K562 (cell line): ENCODE measurements at regions not wholly inside any gene's neighbourhood (a gene's known extent, or its start where the extent isn't known, plus 50 kb on each side); places are given as distances from the start of the nearest gene placed in this dataset.

Source experiments
- ATAC-seq: fragments of 200-7000 bp; cut with Tn5 transposase; 3 replicates; pipeline ENCODE4 v1.9.1; 2020; ENCODE audit warnings: moderate library complexity
- BruUV-seq: library from RNA; stranded (reverse); fragments of 400-500 nt; replicated peaks from 2 replicates; lab custom pipeline; 2021; lab: Mats Ljungman, UMichigan
- CTCF ChIA-PET: fragments of 300-600 bp; formaldehyde crosslinking; extraction: SDS; loops from one replicate; lab custom pipeline; 2021; ENCODE audit warnings: low intra/inter-chr PET ratio; lab: Yijun Ruan, JAX
- POLR2A ChIA-PET: fragments of 300-600, 350-650 bp; sonication (Branson Sonifier 250); formaldehyde crosslinking; extraction: SDS; loops from one replicate; lab custom pipeline; 2021; ENCODE audit warnings: antibody characterized with exemption, inconsistent platforms; lab: Yijun Ruan, JAX
- DNase-seq, 4 experiments: peaks; one replicate each; pipeline versions ENCODE4 v3.0.0 to v3.0.0-alpha.2; 2011 to 2018; ENCODE audit warnings: low spot score in 3 of 4, mixed read lengths in 3 of 4; ENCODE audit errors: extremely low read depth in 1 of 4
- FAIRE-seq: peaks from 2 replicates; lab custom pipeline; 2011; peaks lifted over from hg19 to GRCh38; lab: Jason Lieb, UNC
- H2AFZ ChIP-seq: 2 replicates; pipeline ENCODE4 v1.6.0; 2011; ENCODE audit warnings: low read depth, low read length, control low read depth, inconsistent platforms
- H3K27ac ChIP-seq: fragments of 200-600 bp; 3 replicates; pipeline ENCODE4 v1.8.0; 2011; ENCODE audit warnings: low read depth, mild to moderate bottlenecking, control low read depth, inconsistent platforms, low read length, moderate library complexity, mixed read lengths; ENCODE audit errors: extremely low read depth
- H3K27me3 ChIP-seq, 2 experiments: fragments of 300-600 bp in 1 of 2; 2 replicates in 1 of 2; 3 replicates in 1 of 2; pipeline versions ENCODE4 v1.6.0 to v1.8.0; 2011; ENCODE audit warnings: inconsistent platforms in 2 of 2, low read length in 2 of 2, mild to moderate bottlenecking in 1 of 2, mixed read lengths in 1 of 2, moderate library complexity in 1 of 2; ENCODE audit not compliant: control insufficient read depth in 2 of 2, insufficient read depth in 2 of 2
- H3K36me3 ChIP-seq: fragments of 300-600 bp; 3 replicates; pipeline ENCODE4 v1.8.0; 2011; ENCODE audit warnings: mild to moderate bottlenecking, low read length, inconsistent platforms; ENCODE audit not compliant: control insufficient read depth, insufficient read depth
- H3K4me1 ChIP-seq, 2 experiments: fragments of 200-600 bp in 1 of 2; replicated peaks in 1 of 2; 2 replicates in 1 of 2; 3 replicates in 1 of 2; pipeline versions ENCODE4 v1.5.1 to v1.8.0; 2011; ENCODE audit warnings: inconsistent platforms in 2 of 2, low read length in 2 of 2, mild to moderate bottlenecking in 1 of 2, mixed read lengths in 1 of 2, moderate library complexity in 1 of 2; ENCODE audit not compliant: control insufficient read depth in 2 of 2, insufficient read depth in 2 of 2
- H3K4me2 ChIP-seq: 2 replicates; pipeline ENCODE4 v1.6.1; 2011; ENCODE audit warnings: low read length, control low read depth, inconsistent platforms, mixed read lengths; ENCODE audit not compliant: insufficient read depth
- H3K4me3 ChIP-seq: fragments of 200-600 bp; sonication (generic), shearing (Covaris generic); 2 replicates; pipeline ENCODE4 v1.5.1; 2016; ENCODE audit warnings: control low read depth, inconsistent platforms
- H3K79me2 ChIP-seq: fragments of 200-600 bp; 3 replicates; pipeline ENCODE4 v1.8.0; 2011; ENCODE audit warnings: low read length, inconsistent platforms; ENCODE audit not compliant: control insufficient read depth, insufficient read depth
- H3K9ac ChIP-seq, 2 experiments: 2 replicates each; pipeline versions ENCODE4 v1.6.0 to v1.6.1; 2011; ENCODE audit warnings: low read depth in 2 of 2, low read length in 2 of 2, control low read depth in 1 of 2, inconsistent platforms in 1 of 2, mild to moderate bottlenecking in 1 of 2, mixed read lengths in 1 of 2; ENCODE audit not compliant: insufficient read depth in 1 of 2
- H3K9me1 ChIP-seq: one replicate; pipeline ENCODE4 v1.6.0; 2011; ENCODE audit warnings: inconsistent platforms, mild to moderate bottlenecking, low read length, moderate library complexity; ENCODE audit not compliant: control insufficient read depth, insufficient read depth
- H3K9me3 ChIP-seq: replicated peaks from 2 replicates; pipeline ENCODE4 v1.5.1; 2011; ENCODE audit warnings: low read depth, low read length, inconsistent platforms; ENCODE audit not compliant: control insufficient read depth, insufficient read depth
- H4K20me1 ChIP-seq: replicated peaks from 2 replicates; pipeline ENCODE4 v1.6.1; 2011; ENCODE audit warnings: low read length, inconsistent platforms, mixed read lengths; ENCODE audit not compliant: control insufficient read depth, insufficient read depth
- CHCHD3 ChIP-seq: fragments of 250-450 bp; sonication (Bioruptor Pico); IDR thresholded peaks from 2 replicates; pipeline ENCODE4 v2.1.2; 2022; ENCODE audit warnings: mild to moderate bottlenecking
- CTBP1 ChIP-seq: fragments of 450-650 bp; IDR thresholded peaks from 2 replicates; pipeline ENCODE4 v1.6.1; 2016; ENCODE audit warnings: borderline replicate concordance
- IFI16 ChIP-seq: fragments of 250-450 bp; sonication (Bioruptor Pico); IDR thresholded peaks from 2 replicates; pipeline ENCODE4 v2.1.2; 2022; ENCODE audit warnings: mild to moderate bottlenecking, inconsistent platforms
- MAFG ChIP-seq: fragments of 450-650 bp; conservative IDR thresholded peaks from 2 replicates; pipeline ENCODE4 v1.6.1; 2016; ENCODE audit warnings: missing genetic modification characterization, missing compliant biosample characterization
- NEUROD1 ChIP-seq: fragments of 150-350 bp; IDR thresholded peaks from 2 replicates; pipeline ENCODE4 v1.6.1; 2014; ENCODE audit warnings: borderline replicate concordance, low read length, low read depth; ENCODE audit not compliant: partially characterized antibody
- STAT6 ChIP-seq: sonication (generic); formaldehyde crosslinking; IDR thresholded peaks from 2 replicates; pipeline ENCODE4 v1.8.1; 2023; ENCODE audit warnings: mild to moderate bottlenecking, missing genetic modification reagents
- THAP12 ChIP-seq: fragments of 250-450 bp; sonication (Bioruptor Pico); IDR thresholded peaks from 2 replicates; pipeline ENCODE4 v1.9.0; 2021; ENCODE audit warnings: mild to moderate bottlenecking, inconsistent platforms
- ZBTB9 ChIP-seq: fragments of 450-650 bp; formaldehyde crosslinking; IDR thresholded peaks from 2 replicates; pipeline ENCODE4 v1.4.0; 2020; ENCODE audit warnings: mild to moderate bottlenecking, moderate library complexity
- ZNF121 ChIP-seq: sonication (generic); formaldehyde crosslinking; conservative IDR thresholded peaks from 2 replicates; pipeline ENCODE4 v1.8.0; 2022; ENCODE audit warnings: missing genetic modification reagents
- ZNF165 ChIP-seq: fragments of 250-450 bp; sonication (Bioruptor Pico); IDR thresholded peaks from 2 replicates; pipeline ENCODE4 v1.4.0; 2020; ENCODE audit warnings: borderline replicate concordance
- ZNF175 ChIP-seq: fragments of 200-800 bp; sonication (Bioruptor generic); IDR thresholded peaks from 2 replicates; pipeline ENCODE4 v1.6.1; 2016; ENCODE audit warnings: low read depth, mild to moderate bottlenecking, missing genetic modification characterization, missing compliant biosample characterization
- ZNF830 ChIP-seq: fragments of 250-450 bp; sonication (Bioruptor Pico); IDR thresholded peaks from 2 replicates; pipeline ENCODE4 v1.5.0; 2021; ENCODE audit warnings: mild to moderate bottlenecking
- WGBS: fragments of 100-300 bp; shearing (Covaris generic); methylation state at CpG from one replicate; pipeline ENCODE4 v1.1.6; 2016; ENCODE audit warnings: low coverage, mixed read lengths; ENCODE audit not compliant: insufficient coverage; ENCODE audit errors: missing lambda C conversion rate; 5-methylcytosine and 5-hydroxymethylcytosine counted together
- in situ Hi-C: fragments of 300-500 bp; cut with MboI; formaldehyde crosslinking; loops from 4 replicates; pipeline ENCODE4 v1.15.0; 2018; ENCODE audit warnings: inconsistent platforms, mixed read lengths
- intact Hi-C: fragments of 100-400 bp; cut with micrococcal nuclease; formaldehyde crosslinking; loops from 2 replicates; pipeline ENCODE4 v1.14.2; 2022
- TF ChIP-seq, protein P1 (sequence below): sonication (generic); formaldehyde crosslinking; IDR thresholded peaks from 2 replicates; pipeline ENCODE4 v1.8.0; 2023; ENCODE audit warnings: mild to moderate bottlenecking, missing genetic modification reagents

DNA sequence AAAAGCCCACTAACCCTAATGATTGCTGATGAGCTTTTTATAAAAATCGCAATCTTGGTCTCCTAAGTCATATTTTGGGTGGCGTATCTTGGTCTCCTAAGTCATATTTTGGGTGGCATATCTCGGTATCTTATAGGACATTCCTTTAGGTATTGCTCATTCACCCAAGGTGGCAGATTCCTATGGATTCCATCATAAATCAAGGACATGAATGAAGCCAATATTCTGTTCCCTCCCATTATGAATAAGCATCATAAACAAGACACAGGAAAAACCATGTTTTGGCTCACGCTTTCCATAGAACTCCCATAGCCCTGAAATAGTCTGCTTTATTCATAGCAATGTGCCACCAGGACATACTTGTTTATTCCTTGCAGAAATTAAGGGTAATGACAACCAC is 95.0 kb upstream of the CD99 start:
- CTCF ChIA-PET = no interaction called here
- no peak for ATAC-seq
- POLR2A ChIA-PET = no interaction called here
- no peaks in the 10 kb centered on the region for H3K79me2 ChIP-seq
- no peaks in the 10 kb centered on the region for H3K27me3 ChIP-seq
- H3K9ac ChIP-seq = no peak overlapping the region
- H4K20me1 ChIP-seq = no peaks in the 10 kb centered on the region
- BruUV-seq = no TSS peak
- H3K9me3 ChIP-seq = no peaks in the 10 kb centered on the region
- no peak for DNase-seq
- no peak for FAIRE-seq
- no peaks in the 10 kb centered on the region for H3K4me1 ChIP-seq
- H3K9me1 ChIP-seq = no peaks in the 10 kb centered on the region
- intact Hi-C loops = no loop called here
- H3K4me2 ChIP-seq = no peak overlapping the region
- in situ Hi-C loops = loop anchor here (25.0 kb wide), 1 partner anchor 709 kb away; no protein-coding TSS in a partner anchor
- 45% methylated on average over 4 of the region's 4 CpGs for WGBS
- H3K36me3 ChIP-seq = no peaks in the 10 kb centered on the region
- no peak overlapping the region for H3K27ac ChIP-seq
- H3K4me3 ChIP-seq = no peak overlapping the region
- no peak overlapping the region for H2AFZ ChIP-seq
- TF ChIP-seq ZNF175 (CRISPR knock-in tag) (no peak), ZNF830 (CRISPR knock-in tag) (no peak), ZBTB9 (CRISPR knock-in tag) (no peak), CTBP1 (no peak), STAT6 (no peak), THAP12 (CRISPR knock-in tag) (no peak), CHCHD3 (CRISPR knock-in tag) (no peak), IFI16 (CRISPR knock-in tag) (no peak), ZNF165 (CRISPR knock-in tag) (no peak), ZNF121 (no peak), MAFG (tag) (no peak), NEUROD1 (no peak)
- TF ChIP-seq, protein P1, sequence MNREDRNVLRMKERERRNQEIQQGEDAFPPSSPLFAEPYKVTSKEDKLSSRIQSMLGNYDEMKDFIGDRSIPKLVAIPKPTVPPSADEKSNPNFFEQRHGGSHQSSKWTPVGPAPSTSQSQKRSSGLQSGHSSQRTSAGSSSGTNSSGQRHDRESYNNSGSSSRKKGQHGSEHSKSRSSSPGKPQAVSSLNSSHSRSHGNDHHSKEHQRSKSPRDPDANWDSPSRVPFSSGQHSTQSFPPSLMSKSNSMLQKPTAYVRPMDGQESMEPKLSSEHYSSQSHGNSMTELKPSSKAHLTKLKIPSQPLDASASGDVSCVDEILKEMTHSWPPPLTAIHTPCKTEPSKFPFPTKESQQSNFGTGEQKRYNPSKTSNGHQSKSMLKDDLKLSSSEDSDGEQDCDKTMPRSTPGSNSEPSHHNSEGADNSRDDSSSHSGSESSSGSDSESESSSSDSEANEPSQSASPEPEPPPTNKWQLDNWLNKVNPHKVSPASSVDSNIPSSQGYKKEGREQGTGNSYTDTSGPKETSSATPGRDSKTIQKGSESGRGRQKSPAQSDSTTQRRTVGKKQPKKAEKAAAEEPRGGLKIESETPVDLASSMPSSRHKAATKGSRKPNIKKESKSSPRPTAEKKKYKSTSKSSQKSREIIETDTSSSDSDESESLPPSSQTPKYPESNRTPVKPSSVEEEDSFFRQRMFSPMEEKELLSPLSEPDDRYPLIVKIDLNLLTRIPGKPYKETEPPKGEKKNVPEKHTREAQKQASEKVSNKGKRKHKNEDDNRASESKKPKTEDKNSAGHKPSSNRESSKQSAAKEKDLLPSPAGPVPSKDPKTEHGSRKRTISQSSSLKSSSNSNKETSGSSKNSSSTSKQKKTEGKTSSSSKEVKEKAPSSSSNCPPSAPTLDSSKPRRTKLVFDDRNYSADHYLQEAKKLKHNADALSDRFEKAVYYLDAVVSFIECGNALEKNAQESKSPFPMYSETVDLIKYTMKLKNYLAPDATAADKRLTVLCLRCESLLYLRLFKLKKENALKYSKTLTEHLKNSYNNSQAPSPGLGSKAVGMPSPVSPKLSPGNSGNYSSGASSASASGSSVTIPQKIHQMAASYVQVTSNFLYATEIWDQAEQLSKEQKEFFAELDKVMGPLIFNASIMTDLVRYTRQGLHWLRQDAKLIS (CRISPR knock-in tag) = no peak
